ENCODE measurements at regions not wholly inside any gene's neighbourhood (a gene's known extent, or its start where the extent isn't known, plus 50 kb on each side); places are given as distances from the start of the nearest gene placed in this dataset.
"Not testable (repeated sequence)": the region's sequence is repeated elsewhere in the genome, so short reads cannot be mapped to it uniquely, and the experiment has no call there.

DNA sequence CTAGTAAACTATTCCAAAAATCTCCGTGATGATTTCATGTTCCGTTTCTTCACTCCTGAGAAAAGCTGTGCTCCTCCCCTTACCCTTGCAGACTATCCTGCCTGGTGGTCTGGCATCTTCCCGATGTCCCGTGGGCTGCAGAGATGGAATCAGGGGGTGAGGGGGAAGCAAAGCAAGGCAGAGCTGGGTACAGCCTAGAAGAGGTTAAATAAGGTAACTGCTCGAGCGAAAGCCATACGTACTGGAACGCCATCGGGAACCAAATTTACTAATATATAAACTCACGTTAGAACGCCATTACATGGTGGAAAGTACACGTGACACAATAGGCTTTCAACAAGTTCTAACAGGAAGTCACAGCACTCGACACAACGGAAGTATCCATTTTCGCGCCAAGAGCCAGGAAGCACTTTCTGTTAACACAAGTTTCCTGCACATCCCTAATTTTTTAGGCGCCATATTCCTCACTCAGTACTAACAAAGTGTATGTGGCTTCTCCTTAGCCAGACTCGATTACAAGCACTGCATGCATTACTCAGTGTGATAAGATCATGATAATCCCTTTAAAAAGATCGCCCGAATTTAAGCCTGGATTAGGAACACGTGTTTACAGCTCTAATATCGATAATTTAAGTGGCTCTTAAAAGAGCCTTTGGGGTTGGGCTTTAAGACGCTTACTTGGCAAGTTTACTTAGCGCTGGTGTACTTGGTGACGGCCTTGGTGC lies 101.6 kb upstream of the PRSS16 start:
- ChIA-PET POLR2A (interaction anchor here (0.6 to 3.7 kb wide), 4 partner anchors 13 to 336 kb away, joined by 3 to 88 read pairs (median 4); a partner anchor contains a TSS), CTCF (no interaction called here)
- DNase-seq (ENCODE audit: low read depth, low spot score) (peak; percentile 73), ATAC-seq (peak; percentile 56)
- BruUV-seq (replicated peaks) = no TSS peak
- TF ChIP-seq, protein P1, sequence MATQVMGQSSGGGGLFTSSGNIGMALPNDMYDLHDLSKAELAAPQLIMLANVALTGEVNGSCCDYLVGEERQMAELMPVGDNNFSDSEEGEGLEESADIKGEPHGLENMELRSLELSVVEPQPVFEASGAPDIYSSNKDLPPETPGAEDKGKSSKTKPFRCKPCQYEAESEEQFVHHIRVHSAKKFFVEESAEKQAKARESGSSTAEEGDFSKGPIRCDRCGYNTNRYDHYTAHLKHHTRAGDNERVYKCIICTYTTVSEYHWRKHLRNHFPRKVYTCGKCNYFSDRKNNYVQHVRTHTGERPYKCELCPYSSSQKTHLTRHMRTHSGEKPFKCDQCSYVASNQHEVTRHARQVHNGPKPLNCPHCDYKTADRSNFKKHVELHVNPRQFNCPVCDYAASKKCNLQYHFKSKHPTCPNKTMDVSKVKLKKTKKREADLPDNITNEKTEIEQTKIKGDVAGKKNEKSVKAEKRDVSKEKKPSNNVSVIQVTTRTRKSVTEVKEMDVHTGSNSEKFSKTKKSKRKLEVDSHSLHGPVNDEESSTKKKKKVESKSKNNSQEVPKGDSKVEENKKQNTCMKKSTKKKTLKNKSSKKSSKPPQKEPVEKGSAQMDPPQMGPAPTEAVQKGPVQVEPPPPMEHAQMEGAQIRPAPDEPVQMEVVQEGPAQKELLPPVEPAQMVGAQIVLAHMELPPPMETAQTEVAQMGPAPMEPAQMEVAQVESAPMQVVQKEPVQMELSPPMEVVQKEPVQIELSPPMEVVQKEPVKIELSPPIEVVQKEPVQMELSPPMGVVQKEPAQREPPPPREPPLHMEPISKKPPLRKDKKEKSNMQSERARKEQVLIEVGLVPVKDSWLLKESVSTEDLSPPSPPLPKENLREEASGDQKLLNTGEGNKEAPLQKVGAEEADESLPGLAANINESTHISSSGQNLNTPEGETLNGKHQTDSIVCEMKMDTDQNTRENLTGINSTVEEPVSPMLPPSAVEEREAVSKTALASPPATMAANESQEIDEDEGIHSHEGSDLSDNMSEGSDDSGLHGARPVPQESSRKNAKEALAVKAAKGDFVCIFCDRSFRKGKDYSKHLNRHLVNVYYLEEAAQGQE (IDR thresholded peaks at IDR 0.05; ENCODE audit: insufficient read depth in 1 of 2, low read depth in 2 of 2, low read length in 1 of 2) = no peak
- peak; percentile 67; the same call in 1 of the 2 replicates for TF ChIP-seq POLR2AphosphoS5 (IDR thresholded peaks at IDR 0.05; ENCODE audit: low read depth, low read length)
- peak overlapping the region; percentile 97 for H3K27ac ChIP-seq (ENCODE audit: low read length)
- intact Hi-C loops (cut with micrococcal nuclease; ENCODE audit: unreplicated experiment) = loop anchor here (2.0 kb wide), 1 partner anchor 13 kb away; a partner anchor contains a TSS
- H3K9me3 ChIP-seq (ENCODE audit: control insufficient read depth, insufficient read depth, low read depth, low read length) = no peaks in the 10 kb centered on the region
- H3K36me3 ChIP-seq (ENCODE audit: control insufficient read depth, insufficient read depth, low read length) = no peaks in the 10 kb centered on the region
- no peaks in the 10 kb centered on the region for H3K27me3 ChIP-seq (ENCODE audit: control insufficient read depth, insufficient read depth, low read length)
- in situ Hi-C loops (cut with HindIII; ENCODE audit: low pct_unique_long_range_greater_than_20kb, low sequenced_read_pairs) = no loop called here
- peak overlapping the region; percentile 100 for H3K4me3 ChIP-seq (ENCODE audit: low read depth in 2 of 2, low read length in 2 of 2)
- peaks cover 30% of the 10 kb centered on the region for H3K4me1 ChIP-seq (ENCODE audit: control insufficient read depth, insufficient read depth, low read length)

DNA sequence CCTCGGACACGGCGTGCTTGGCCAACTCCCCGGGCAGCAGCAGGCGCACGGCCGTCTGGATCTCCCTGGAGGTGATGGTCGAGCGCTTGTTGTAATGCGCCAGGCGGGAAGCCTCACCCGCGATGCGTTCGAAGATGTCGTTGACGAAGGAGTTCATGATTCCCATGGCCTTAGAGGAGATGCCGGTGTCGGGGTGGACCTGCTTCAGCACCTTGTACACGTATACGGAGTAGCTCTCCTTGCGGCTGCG lies 101.1 kb upstream of the PRSS16 start:
- H3K9me3 ChIP-seq (ENCODE audit: control insufficient read depth, insufficient read depth, low read depth, low read length); ATAC-seq; DNase-seq (ENCODE audit: low read depth, low spot score); CTCF ChIA-PET; H3K27me3 ChIP-seq (ENCODE audit: control insufficient read depth, insufficient read depth, low read length); H3K36me3 ChIP-seq (ENCODE audit: control insufficient read depth, insufficient read depth, low read length); in situ Hi-C loops (cut with HindIII; ENCODE audit: low pct_unique_long_range_greater_than_20kb, low sequenced_read_pairs): not testable (repeated sequence)
- H3K27ac ChIP-seq (ENCODE audit: low read length) = peak overlapping the region; percentile 97
- intact Hi-C loops (cut with micrococcal nuclease; ENCODE audit: unreplicated experiment) = loop anchor here (2.0 kb wide), 1 partner anchor 14 kb away; a partner anchor contains a TSS
- TSS peak; percentile 92 for BruUV-seq (replicated peaks)
- peaks cover 29% of the 10 kb centered on the region for H3K4me1 ChIP-seq (ENCODE audit: control insufficient read depth, insufficient read depth, low read length)
- POLR2A ChIA-PET = interaction anchor here (0.6 to 3.7 kb wide), 6 partner anchors 9 to 691 kb away, joined by 3 to 88 read pairs (median 3); a partner anchor contains a TSS
- peak overlapping the region; percentile 100 for H3K4me3 ChIP-seq (ENCODE audit: low read depth in 2 of 2, low read length in 2 of 2)

DNA sequence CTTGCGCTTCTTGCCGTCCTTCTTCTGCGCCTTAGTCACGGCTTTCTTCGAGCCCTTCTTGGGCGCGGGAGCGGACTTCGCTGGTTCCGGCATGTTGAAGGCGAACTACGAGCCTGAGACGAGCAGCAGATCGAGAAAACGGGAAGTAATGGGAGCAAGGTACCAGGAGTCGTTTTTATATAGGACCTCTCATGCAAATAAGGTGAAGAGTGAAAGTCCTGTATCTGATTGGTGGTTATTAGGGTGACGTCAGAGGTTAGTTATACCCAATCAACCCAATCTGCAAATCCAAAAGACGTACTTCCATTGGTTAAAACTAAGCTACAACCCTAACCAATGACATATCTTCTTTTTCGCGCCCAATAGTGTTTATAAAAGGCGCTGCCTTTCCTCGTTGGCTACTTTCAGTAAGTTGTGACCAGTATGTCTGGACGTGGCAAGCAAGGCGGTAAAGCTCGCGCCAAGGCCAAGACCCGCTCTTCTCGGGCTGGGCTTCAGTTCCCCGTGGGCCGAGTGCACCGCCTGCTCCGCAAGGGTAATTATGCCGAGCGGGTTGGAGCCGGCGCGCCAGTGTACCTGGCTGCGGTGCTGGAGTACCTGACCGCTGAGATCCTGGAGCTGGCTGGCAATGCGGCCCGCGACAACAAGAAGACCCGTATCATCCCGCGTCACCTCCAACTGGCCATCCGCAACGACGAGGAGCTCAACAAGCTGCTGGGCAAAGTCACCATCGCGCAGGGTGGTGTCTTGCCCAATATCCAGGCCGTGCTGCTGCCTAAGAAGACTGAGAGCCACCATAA lies 100.6 kb upstream of the PRSS16 start:
- peaks cover 25% of the 10 kb centered on the region for H3K4me1 ChIP-seq (ENCODE audit: control insufficient read depth, insufficient read depth, low read length)

More for the DNA sequence above, 100.6 kb upstream of the PRSS16 start:
- intact Hi-C loops (cut with micrococcal nuclease; ENCODE audit: unreplicated experiment) = loop anchor here (2.0 kb wide), 1 partner anchor 14 kb away; a partner anchor contains a TSS
- in situ Hi-C loops (cut with HindIII; ENCODE audit: low pct_unique_long_range_greater_than_20kb, low sequenced_read_pairs) = no loop called here
- Histone ChIP-seq H3K4me3 (ENCODE audit: low read depth in 2 of 2, low read length in 2 of 2) (peak overlapping the region; percentile 100), H3K36me3 (ENCODE audit: control insufficient read depth, insufficient read depth, low read length) (no peaks in the 10 kb centered on the region), H3K27me3 (ENCODE audit: control insufficient read depth, insufficient read depth, low read length) (no peaks in the 10 kb centered on the region), H3K9me3 (ENCODE audit: control insufficient read depth, insufficient read depth, low read depth, low read length) (no peaks in the 10 kb centered on the region), H3K27ac (ENCODE audit: low read length) (peak overlapping the region; percentile 97)
- BruUV-seq (replicated peaks) = TSS peak; percentile 99
- ATAC-seq (peak; percentile 85), DNase-seq (ENCODE audit: low read depth, low spot score) (peak; percentile 100)
- TF ChIP-seq POLR2AphosphoS5 (IDR thresholded peaks at IDR 0.05; ENCODE audit: low read depth, low read length) (peak; percentile 98), SIN3A (IDR thresholded peaks at IDR 0.05; ENCODE audit: borderline replicate concordance, insufficient read depth, low read depth, low read length) (peak; percentile 19; the same call in 1 of the 2 replicates), TCF7L2 (IDR thresholded peaks at IDR 0.05; ENCODE audit: low read depth, low read length) (no peak)
- TF ChIP-seq, protein P1 (IDR thresholded peaks at IDR 0.05; ENCODE audit: insufficient read depth in 1 of 2, low read depth in 2 of 2, low read length in 1 of 2) = no peak
- TF ChIP-seq, protein P2, sequence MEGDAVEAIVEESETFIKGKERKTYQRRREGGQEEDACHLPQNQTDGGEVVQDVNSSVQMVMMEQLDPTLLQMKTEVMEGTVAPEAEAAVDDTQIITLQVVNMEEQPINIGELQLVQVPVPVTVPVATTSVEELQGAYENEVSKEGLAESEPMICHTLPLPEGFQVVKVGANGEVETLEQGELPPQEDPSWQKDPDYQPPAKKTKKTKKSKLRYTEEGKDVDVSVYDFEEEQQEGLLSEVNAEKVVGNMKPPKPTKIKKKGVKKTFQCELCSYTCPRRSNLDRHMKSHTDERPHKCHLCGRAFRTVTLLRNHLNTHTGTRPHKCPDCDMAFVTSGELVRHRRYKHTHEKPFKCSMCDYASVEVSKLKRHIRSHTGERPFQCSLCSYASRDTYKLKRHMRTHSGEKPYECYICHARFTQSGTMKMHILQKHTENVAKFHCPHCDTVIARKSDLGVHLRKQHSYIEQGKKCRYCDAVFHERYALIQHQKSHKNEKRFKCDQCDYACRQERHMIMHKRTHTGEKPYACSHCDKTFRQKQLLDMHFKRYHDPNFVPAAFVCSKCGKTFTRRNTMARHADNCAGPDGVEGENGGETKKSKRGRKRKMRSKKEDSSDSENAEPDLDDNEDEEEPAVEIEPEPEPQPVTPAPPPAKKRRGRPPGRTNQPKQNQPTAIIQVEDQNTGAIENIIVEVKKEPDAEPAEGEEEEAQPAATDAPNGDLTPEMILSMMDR (IDR thresholded peaks at IDR 0.05) = no peak
- CTCF ChIA-PET = no interaction called here
- POLR2A ChIA-PET = interaction anchor here (0.6 to 3.7 kb wide), 18 partner anchors 8 to 1619 kb away, joined by 3 to 88 read pairs (median 4); a partner anchor contains a TSS

Data from Panc1 (cell line).